ENCODE measurements at regions not wholly inside any gene's neighbourhood (a gene's known extent, or its start where the extent isn't known, plus 50 kb on each side); places are given as distances from the start of the nearest gene placed in this dataset.

DNA sequence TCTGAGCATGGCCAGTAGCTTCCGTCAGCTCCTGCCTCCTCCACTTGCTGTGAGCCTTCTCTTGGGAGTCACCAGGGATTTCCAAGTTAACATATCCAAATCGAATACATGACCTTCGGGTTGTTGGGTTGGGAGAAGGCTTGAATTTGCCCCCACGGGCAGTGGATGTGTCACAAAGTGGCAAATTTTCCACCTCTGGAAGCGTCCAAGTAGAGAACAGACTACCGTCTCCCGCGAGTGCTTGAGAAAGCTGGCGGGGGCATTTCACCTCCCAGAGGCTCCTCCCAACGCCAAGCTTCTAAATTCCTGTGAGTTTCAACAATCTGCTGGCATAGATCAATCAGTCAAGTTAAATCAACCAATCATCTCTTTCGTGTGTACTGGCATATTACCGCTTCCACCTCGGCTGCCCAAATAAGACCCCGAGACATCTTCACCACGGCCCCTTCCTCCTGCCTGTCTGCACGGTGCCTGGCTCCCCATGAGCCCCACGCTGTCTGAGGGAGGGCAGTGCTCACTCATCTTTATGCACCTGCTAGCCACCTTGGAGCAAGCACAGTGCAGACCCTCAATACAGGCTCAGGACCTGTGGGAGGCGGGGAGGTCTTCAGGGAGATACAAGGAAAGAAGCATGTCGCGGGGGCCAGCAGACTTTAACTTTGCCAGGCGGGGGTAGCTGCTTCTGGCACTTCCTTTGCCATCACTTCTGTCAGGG is 79.1 kb downstream of the MRPL36 start:
- TF ChIP-seq, protein P1, sequence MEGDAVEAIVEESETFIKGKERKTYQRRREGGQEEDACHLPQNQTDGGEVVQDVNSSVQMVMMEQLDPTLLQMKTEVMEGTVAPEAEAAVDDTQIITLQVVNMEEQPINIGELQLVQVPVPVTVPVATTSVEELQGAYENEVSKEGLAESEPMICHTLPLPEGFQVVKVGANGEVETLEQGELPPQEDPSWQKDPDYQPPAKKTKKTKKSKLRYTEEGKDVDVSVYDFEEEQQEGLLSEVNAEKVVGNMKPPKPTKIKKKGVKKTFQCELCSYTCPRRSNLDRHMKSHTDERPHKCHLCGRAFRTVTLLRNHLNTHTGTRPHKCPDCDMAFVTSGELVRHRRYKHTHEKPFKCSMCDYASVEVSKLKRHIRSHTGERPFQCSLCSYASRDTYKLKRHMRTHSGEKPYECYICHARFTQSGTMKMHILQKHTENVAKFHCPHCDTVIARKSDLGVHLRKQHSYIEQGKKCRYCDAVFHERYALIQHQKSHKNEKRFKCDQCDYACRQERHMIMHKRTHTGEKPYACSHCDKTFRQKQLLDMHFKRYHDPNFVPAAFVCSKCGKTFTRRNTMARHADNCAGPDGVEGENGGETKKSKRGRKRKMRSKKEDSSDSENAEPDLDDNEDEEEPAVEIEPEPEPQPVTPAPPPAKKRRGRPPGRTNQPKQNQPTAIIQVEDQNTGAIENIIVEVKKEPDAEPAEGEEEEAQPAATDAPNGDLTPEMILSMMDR (conservative IDR thresholded peaks at IDR 0.05 in 1 of 2, IDR thresholded peaks at IDR 0.05 in 1 of 2; ENCODE audit: low read depth in 1 of 2, low read length in 2 of 2), result no peak
- TF ChIP-seq EZH2 (IDR thresholded peaks at IDR 0.05; ENCODE audit: low read length, missing control alignments), result no peak

Measured in fibroblast of lung (primary cell).